H9 (cell line): ENCODE measurements at regions not wholly inside any gene's neighbourhood (a gene's known extent, or its start where the extent isn't known, plus 50 kb on each side); places are given as distances from the start of the nearest gene placed in this dataset.

Source experiments
- DNase-seq: peaks from one replicate; pipeline ENCODE4 v3.0.0-alpha.2; 2017
- H2AFZ ChIP-seq: one replicate; pipeline ENCODE4 v1.6.1; 2013; ENCODE audit warnings: mild to moderate bottlenecking, low read length, control low read depth, moderate library complexity
- H2AK5ac ChIP-seq: 2 replicates; pipeline ENCODE4 v1.6.1; 2013; ENCODE audit warnings: low read length, control low read depth, mixed read lengths; ENCODE audit not compliant: insufficient read length
- H2BK120ac ChIP-seq: one replicate; pipeline ENCODE4 v1.6.1; 2013; ENCODE audit warnings: low read depth, mild to moderate bottlenecking, low read length, control low read depth, inconsistent platforms; ENCODE audit not compliant: poor library complexity, severe bottlenecking
- H2BK12ac ChIP-seq: 2 replicates; pipeline ENCODE4 v1.6.1; 2013; ENCODE audit warnings: low read length, control low read depth, mixed read lengths, low read depth; ENCODE audit not compliant: insufficient read length
- H2BK15ac ChIP-seq: 2 replicates; pipeline ENCODE4 v1.6.1; 2013; ENCODE audit warnings: low read depth, low read length, control low read depth
- H2BK20ac ChIP-seq: one replicate; pipeline ENCODE4 v1.6.1; 2013; ENCODE audit warnings: low read depth, mild to moderate bottlenecking, low read length, control low read depth, inconsistent platforms; ENCODE audit not compliant: poor library complexity, severe bottlenecking
- H2BK5ac ChIP-seq: 2 replicates; pipeline ENCODE4 v1.6.1; 2013; ENCODE audit warnings: low read length, control low read depth, mixed read lengths; ENCODE audit not compliant: insufficient read length
- H3K14ac ChIP-seq: 2 replicates; pipeline ENCODE4 v1.6.1; 2013; ENCODE audit warnings: low read length, control low read depth; ENCODE audit not compliant: insufficient read depth
- H3K18ac ChIP-seq: 2 replicates; pipeline ENCODE4 v1.6.1; 2013; ENCODE audit warnings: low read depth, mild to moderate bottlenecking, mixed read lengths, low read length, control low read depth; ENCODE audit not compliant: insufficient read length
- H3K23ac ChIP-seq: 2 replicates; pipeline ENCODE4 v1.6.1; 2013; ENCODE audit warnings: low read length, control low read depth, mixed read lengths, low read depth; ENCODE audit not compliant: insufficient read length
- H3K23me2 ChIP-seq: 2 replicates; pipeline ENCODE4 v1.6.1; 2013; ENCODE audit warnings: low read depth, mild to moderate bottlenecking, mixed read lengths, low read length, control low read depth; ENCODE audit not compliant: insufficient read length, poor library complexity, severe bottlenecking
- H3K27ac ChIP-seq: 2 replicates; pipeline ENCODE4 v1.5.1; 2013; ENCODE audit warnings: low read length, control low read depth, mixed read lengths, low read depth; ENCODE audit not compliant: insufficient read length
- H3K27me3 ChIP-seq: 2 replicates; pipeline ENCODE4 v1.6.1; 2013; ENCODE audit warnings: low read length, control low read depth, inconsistent platforms; ENCODE audit not compliant: insufficient read depth
- H3K4ac ChIP-seq: 2 replicates; pipeline ENCODE4 v1.6.1; 2013; ENCODE audit warnings: low read depth, mild to moderate bottlenecking, control low read depth, inconsistent platforms, low read length, moderate library complexity
- H3K4me1 ChIP-seq: 2 replicates; pipeline ENCODE4 v1.6.1; 2013; ENCODE audit warnings: low read length, control low read depth, inconsistent platforms; ENCODE audit not compliant: insufficient read depth
- H3K4me2 ChIP-seq: 2 replicates; pipeline ENCODE4 v1.6.1; 2013; ENCODE audit warnings: low read length, control low read depth, mixed read lengths; ENCODE audit not compliant: insufficient read length, insufficient read depth
- H3K56ac ChIP-seq: 2 replicates; pipeline ENCODE4 v1.6.1; 2013; ENCODE audit warnings: low read depth, mild to moderate bottlenecking, mixed read lengths, low read length, control low read depth; ENCODE audit not compliant: insufficient read length
- H3K79me1 ChIP-seq: 2 replicates; pipeline ENCODE4 v1.6.1; 2013; ENCODE audit warnings: low read depth, mild to moderate bottlenecking, moderate library complexity, low read length, control low read depth, inconsistent platforms; ENCODE audit not compliant: insufficient read depth, poor library complexity, severe bottlenecking
- H3K79me2 ChIP-seq: 2 replicates; pipeline ENCODE4 v1.6.1; 2013; ENCODE audit warnings: low read length, control low read depth, inconsistent platforms; ENCODE audit not compliant: insufficient read depth
- H3K9ac ChIP-seq: 2 replicates; pipeline ENCODE4 v1.6.1; 2013; ENCODE audit warnings: low read length, control low read depth, mixed read lengths; ENCODE audit not compliant: insufficient read length; ENCODE audit errors: extremely low read depth
- H3K9me3 ChIP-seq: one replicate; pipeline ENCODE4 v1.6.1; 2013; ENCODE audit warnings: low read depth, low read length, inconsistent platforms; ENCODE audit not compliant: control insufficient read depth
- H3T11ph ChIP-seq: one replicate; pipeline ENCODE4 v1.6.1; 2013; ENCODE audit warnings: mild to moderate bottlenecking, low read length, control low read depth, inconsistent platforms
- H4K20me1 ChIP-seq: one replicate; pipeline ENCODE4 v1.6.1; 2013; ENCODE audit not compliant: control insufficient read depth, insufficient read length, insufficient read depth
- H4K5ac ChIP-seq: 2 replicates; pipeline ENCODE4 v1.6.1; 2013; ENCODE audit warnings: low read depth, mild to moderate bottlenecking, mixed read lengths, low read length, control low read depth; ENCODE audit not compliant: insufficient read length
- H4K8ac ChIP-seq: replicated peaks from 2 replicates; pipeline ENCODE4 v1.6.1; 2013; ENCODE audit warnings: low read length, control low read depth, mixed read lengths, low read depth; ENCODE audit not compliant: insufficient read length
- H4K91ac ChIP-seq: 2 replicates; pipeline ENCODE4 v1.6.1; 2013; ENCODE audit warnings: low read depth, mild to moderate bottlenecking, moderate library complexity, mixed read lengths, low read length, control low read depth; ENCODE audit not compliant: insufficient read length
- H3K27ac Mint-ChIP-seq, 3 experiments: 2 replicates in 2 of 3; 3 replicates in 1 of 3; pipeline ENCODE4 v1.8.0; 2020 to 2021; ENCODE audit warnings: mixed read lengths in 3 of 3, mild to moderate bottlenecking in 1 of 3, moderate library complexity in 1 of 3
- H3K27me3 Mint-ChIP-seq: 2 replicates; pipeline ENCODE4 v1.8.0; 2021; ENCODE audit warnings: low read depth, mild to moderate bottlenecking, moderate library complexity, mixed read lengths
- H3K36me3 Mint-ChIP-seq, 3 experiments: 2 replicates in 2 of 3; 3 replicates in 1 of 3; pipeline ENCODE4 v1.8.0; 2020 to 2021; ENCODE audit warnings: low read depth in 3 of 3, mixed read lengths in 3 of 3; ENCODE audit not compliant: insufficient read depth in 1 of 3
- H3K4me1 Mint-ChIP-seq, 2 experiments: 2 replicates each; pipeline ENCODE4 v1.8.0; 2020; ENCODE audit warnings: mixed read lengths in 2 of 2
- H3K4me3 Mint-ChIP-seq, 2 experiments: 2 replicates in 1 of 2; 3 replicates in 1 of 2; pipeline ENCODE4 v1.8.0; 2020 to 2021; ENCODE audit warnings: mild to moderate bottlenecking in 2 of 2, mixed read lengths in 2 of 2, moderate library complexity in 1 of 2
- H3K9me3 Mint-ChIP-seq, 2 experiments: 2 replicates in 1 of 2; 3 replicates in 1 of 2; pipeline ENCODE4 v1.8.0; 2020; ENCODE audit warnings: mild to moderate bottlenecking in 2 of 2, mixed read lengths in 2 of 2, moderate library complexity in 1 of 2
- WGBS: extraction: QIAGEN DNeasy Blood & Tissue Kit; methylation state at CpG from one replicate; pipeline ENCODE4 v1.1.7; 2013; ENCODE audit warnings: missing lambda C conversion rate, low lambda C conversion rate, mixed read lengths; ENCODE audit not compliant: insufficient read length; ENCODE audit errors: extremely low coverage; 5-methylcytosine and 5-hydroxymethylcytosine counted together
- TF ChIP-seq, protein P1 (sequence below): fragments of 200-600 bp; sonication (generic); conservative IDR thresholded peaks from 3 replicates; pipeline ENCODE4 v1.8.0; 2021; ENCODE audit warnings: antibody characterized with exemption, mild to moderate bottlenecking

GRCh38 chrX:3420316-3420715, 73.9 kb upstream of the MXRA5 start:
- H2BK20ac ChIP-seq: no peak overlapping the region
- H3K9ac ChIP-seq: no peak overlapping the region
- H3K4me2 ChIP-seq: no peak overlapping the region
- H3K23me2 ChIP-seq: no peaks in the 10 kb centered on the region
- H3K9me3 ChIP-seq: no peaks in the 10 kb centered on the region
- H4K20me1 ChIP-seq: no peaks in the 10 kb centered on the region
- H3K79me1 ChIP-seq: no peaks in the 10 kb centered on the region
- no CpG with 5 or more reads among the region's 3 CpGs for WGBS
- no peak overlapping the region for H3K18ac ChIP-seq
- no peaks in the 10 kb centered on the region for H3K79me2 ChIP-seq
- no peak overlapping the region for H4K5ac ChIP-seq
- H2BK5ac ChIP-seq: no peak overlapping the region
- no peak overlapping the region for H4K8ac ChIP-seq
- Mint-ChIP-seq H3K4me3 (no peak overlapping the region), H3K9me3 (no peaks in the 10 kb centered on the region; a peak in 1 of 5 replicates), H3K4me1 (no peaks in the 10 kb centered on the region), H3K27me3 (no peaks in the 10 kb centered on the region; the same call in 1 of the 2 replicates), H3K27ac (no peak overlapping the region), H3K36me3 (no peaks in the 10 kb centered on the region)
- H2BK12ac ChIP-seq: no peak overlapping the region
- H3K56ac ChIP-seq: no peak overlapping the region
- H3T11ph ChIP-seq: no peak overlapping the region
- no peak overlapping the region for H3K4ac ChIP-seq
- H3K4me1 ChIP-seq: no peaks in the 10 kb centered on the region
- H2AK5ac ChIP-seq: no peak overlapping the region
- no peak overlapping the region for H3K23ac ChIP-seq
- H3K27ac ChIP-seq: no peak overlapping the region
- no peak overlapping the region for H4K91ac ChIP-seq
- no peak for DNase-seq
- TF ChIP-seq, protein P1, sequence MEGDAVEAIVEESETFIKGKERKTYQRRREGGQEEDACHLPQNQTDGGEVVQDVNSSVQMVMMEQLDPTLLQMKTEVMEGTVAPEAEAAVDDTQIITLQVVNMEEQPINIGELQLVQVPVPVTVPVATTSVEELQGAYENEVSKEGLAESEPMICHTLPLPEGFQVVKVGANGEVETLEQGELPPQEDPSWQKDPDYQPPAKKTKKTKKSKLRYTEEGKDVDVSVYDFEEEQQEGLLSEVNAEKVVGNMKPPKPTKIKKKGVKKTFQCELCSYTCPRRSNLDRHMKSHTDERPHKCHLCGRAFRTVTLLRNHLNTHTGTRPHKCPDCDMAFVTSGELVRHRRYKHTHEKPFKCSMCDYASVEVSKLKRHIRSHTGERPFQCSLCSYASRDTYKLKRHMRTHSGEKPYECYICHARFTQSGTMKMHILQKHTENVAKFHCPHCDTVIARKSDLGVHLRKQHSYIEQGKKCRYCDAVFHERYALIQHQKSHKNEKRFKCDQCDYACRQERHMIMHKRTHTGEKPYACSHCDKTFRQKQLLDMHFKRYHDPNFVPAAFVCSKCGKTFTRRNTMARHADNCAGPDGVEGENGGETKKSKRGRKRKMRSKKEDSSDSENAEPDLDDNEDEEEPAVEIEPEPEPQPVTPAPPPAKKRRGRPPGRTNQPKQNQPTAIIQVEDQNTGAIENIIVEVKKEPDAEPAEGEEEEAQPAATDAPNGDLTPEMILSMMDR: no peak
- H2AFZ ChIP-seq: no peak overlapping the region
- no peak overlapping the region for H2BK120ac ChIP-seq
- H2BK15ac ChIP-seq: no peak overlapping the region
- H3K14ac ChIP-seq: no peak overlapping the region
- H3K27me3 ChIP-seq: no peaks in the 10 kb centered on the region
